GM18502 (cell line): ENCODE measurements at regions not wholly inside any gene's neighbourhood (a gene's known extent, or its start where the extent isn't known, plus 50 kb on each side); places are given as distances from the start of the nearest gene placed in this dataset.
"Not testable (repeated sequence)": the region's sequence is repeated elsewhere in the genome, so short reads cannot be mapped to it uniquely, and the experiment has no call there.

Experiments
- ATAC-seq: cut with Tn5 transposase; IDR thresholded peaks from one replicate; pipeline ENCODE4 v1.9.1; 2021; ENCODE audit warnings: mild to moderate bottlenecking; ENCODE audit not compliant: unreplicated experiment, poor library complexity

DNA sequence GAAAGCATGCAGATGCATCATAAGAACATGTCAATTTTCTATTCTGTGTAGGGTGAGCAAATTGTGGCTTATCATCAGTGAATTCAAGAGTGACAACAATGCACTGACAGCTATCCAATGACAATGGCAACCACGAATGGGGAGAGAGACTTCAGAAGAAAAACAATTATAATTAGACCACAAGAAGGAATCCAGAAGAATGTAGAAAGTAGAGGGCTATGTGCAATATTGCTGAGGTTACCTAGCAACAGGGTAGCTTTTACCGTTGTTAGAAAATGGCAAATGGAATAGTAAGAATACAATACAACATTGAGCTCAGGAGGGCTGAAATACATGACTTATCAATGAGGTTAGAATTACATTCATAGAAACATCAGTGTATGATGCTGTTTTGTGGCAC lies 71.1 kb upstream of the SESTD1 start:
- no peak for ATAC-seq

DNA sequence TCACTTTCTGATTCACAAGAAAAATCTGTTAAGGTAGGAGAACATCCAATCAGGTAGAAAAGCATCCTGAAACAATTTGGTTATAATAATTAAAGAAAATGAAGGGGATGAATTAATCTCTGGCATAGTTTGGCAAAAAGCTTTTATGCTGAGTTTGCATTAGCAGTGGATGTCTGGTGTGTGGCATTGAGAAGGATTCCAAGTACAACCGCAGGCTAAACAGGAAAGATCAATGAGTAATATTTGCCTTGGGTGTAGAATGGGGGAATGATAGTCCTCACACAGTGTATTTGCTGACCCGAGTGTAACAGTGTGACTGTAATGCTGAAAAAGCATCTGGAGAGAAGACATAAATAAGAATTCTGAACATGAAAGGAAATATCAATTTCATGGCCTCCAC lies 68.3 kb upstream of the SESTD1 start:
- ATAC-seq, result no peak

DNA sequence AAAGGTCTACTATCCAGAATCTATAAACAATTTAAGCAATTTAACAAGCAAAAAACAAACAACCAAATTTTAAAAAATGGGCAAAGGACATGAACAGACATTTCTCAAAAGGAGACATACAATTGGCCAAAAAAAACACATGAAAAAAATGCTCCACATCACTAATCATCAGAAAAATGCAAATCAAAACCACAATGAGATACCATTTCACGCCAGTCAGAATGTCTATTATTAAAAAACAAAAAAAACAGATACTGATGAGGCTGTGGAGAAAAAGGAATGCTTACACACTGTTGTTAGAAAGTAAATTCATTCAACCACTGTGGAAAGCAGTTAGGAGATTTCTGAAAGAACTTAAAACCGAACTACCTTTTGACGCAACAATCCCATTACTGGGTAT lies 66.4 kb upstream of the SESTD1 start:
- no peak for ATAC-seq

DNA sequence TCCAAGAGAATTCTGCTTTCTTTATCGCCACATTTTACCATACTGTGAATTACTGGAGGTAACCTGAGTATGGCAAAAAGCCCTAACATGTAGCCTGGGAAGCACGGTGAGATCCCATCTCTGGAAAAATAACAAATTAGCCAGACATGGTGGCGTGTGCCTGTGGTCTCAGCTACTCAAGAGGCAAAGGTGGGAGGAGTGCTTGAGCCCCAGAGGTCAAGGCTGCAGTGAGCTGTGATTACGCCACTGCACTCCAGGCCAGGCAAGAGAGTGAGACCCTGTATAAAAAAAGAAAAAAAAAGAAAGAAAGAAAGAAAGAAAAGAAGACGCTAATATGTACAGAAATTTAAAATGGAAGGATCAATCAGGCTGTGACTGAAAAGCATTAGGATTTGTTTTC lies 57.7 kb upstream of the SESTD1 start:
- ATAC-seq, result no peak

DNA sequence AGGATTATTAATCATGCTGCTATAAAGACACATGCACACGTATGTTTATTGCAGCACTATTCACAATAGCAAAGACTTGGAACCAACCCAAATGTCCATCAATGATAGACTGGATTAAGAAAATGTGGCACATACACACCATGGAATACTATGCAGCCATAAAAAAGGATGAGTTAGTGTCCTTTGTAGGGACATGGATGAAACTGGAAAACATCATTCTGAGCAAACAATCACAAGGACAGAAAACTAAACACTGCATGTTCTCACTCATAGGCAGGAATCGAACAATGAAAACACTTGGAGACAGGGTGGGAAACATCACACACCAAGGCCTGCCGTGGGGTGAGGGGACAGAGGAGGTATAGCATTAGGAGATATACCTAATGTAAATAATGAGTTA lies 56.4 kb upstream of the SESTD1 start:
- ATAC-seq, result not testable (repeated sequence)

DNA sequence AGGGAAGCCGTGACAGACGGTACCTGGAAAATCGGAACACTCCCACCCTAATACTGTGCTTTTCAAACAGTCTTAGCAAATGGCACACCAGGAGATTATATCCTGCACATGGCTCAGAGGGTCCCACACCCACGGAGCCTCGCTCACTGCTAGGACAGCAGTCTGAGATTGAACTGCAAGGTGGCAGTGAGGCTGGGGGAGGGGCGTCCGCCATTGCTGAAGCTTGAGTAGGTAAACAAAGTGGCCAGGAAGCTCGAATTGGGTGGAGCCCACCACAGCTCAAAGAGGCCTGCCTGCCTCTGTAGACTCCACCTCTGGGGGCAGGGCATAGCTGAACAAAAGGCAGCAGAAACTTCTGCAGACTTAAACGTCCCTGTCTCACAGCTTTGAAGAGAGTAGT lies 50.1 kb upstream of the SESTD1 start:
- ATAC-seq, result not testable (repeated sequence)
